CD4-positive, alpha-beta T cell treated with Interleukin-1 beta for 1 hour (primary cell): ENCODE measurements at regions not wholly inside any gene's neighbourhood (a gene's known extent, or its start where the extent isn't known, plus 50 kb on each side); places are given as distances from the start of the nearest gene placed in this dataset.
"Not testable (repeated sequence)": the region's sequence is repeated elsewhere in the genome, so short reads cannot be mapped to it uniquely, and the experiment has no call there.

Source experiments
- DNase-seq, 2 donors: peaks; one replicate each; pipeline ENCODE4 v3.0.0-alpha.2; 2020 to 2022

DNA sequence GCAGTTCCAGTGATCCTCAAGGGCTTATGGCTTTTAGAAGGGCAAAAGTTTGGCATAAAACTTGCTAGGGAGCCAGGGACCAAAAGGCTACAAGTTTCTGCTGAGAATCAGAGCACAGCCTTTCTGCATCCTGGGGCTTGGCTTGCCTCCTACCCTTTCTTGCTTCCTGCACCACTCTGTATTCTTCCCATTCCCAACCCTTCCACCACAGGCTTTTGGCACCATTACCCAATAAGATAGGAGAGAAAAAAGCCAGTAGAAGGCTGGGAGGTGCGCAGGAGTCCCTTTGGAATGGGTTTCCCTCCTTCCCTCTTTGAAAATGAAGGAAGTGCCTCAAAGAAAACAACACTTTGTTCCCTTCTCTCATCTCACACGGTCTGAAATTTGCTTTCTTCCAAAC, 268.6 kb downstream of the PDCD6IP start:
- DNase-seq, result no peak

DNA sequence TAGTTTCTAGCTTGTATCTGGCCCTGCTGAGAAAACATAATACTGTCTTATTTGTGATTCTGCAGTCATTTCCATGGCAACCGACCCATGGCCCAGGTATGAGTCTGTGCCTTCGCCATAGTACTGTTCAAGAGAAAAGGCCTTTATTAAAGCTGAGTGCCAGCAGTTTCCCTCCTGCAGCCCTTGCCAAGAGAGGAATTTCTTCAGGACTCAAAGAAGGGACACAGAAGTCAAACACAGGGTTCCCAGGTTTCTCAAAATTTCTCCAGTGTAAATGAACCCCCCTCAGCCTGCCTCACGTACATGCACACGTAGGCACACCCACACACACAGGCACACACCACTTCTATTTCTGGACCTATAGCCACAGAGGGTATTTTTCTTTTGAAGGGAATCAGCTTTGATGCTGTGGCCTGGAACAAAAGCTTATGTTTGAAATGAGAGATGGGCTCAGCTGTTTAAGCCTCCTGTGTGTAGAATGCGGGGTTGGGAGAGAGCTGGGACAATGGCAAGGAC, 269.2 kb downstream of the PDCD6IP start:
- DNase-seq, result no peak

DNA sequence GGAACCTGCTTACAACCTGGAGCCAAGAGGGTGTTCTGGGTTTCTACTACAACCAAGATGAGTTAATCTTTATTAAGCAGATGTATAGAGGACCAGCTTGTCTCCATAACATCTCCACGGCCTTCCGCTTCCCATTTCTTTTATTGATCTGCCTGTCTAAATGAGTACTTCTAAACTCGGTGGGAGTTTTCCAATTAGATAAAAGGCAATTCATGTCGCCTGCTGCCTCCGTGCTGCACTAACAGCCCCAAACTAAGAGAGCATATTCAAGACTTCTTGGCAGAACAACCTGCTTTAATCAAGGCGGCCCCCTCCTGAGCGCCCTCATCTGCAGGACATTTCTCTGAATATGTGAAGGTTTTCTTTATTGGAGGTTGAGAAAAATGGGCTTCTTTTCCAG, 270.1 kb downstream of the PDCD6IP start:
- DNase-seq, result no peak

DNA sequence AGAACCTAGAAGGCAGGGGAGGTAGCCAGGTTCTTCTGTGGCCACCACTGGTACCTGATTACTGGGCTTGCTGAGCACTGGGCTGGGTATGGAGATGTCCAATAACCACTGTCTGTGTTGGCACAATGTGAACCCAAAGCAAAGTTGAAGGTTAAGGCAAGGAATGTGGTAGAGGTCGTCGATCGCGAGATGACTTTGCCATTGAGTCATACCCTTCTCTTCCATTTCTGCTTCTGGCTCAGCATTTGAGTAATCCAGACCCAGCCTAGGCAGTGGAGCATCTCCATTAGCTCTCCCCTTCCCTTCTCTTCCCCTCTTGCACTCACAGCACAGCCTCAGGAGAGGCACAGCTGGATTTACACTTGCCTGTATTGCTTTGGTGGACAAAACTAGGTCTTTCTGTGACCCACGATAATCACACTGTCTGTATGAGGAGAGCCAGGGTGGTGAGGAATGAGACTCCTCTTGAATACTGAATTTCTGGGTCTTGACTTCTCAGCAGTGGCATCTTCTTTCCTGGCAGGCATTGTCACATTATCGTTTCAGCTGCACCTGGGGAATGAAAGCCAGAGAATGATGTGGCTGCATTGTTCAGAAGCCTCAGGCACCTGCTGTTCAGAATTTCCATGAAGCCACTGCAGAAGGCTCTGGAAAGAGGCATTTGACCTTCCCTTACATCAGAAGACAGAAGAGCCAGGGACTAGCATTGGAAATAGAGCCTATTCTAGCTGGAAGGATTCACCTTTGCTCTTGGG, 272.6 kb downstream of the PDCD6IP start:
- DNase-seq, result no peak

DNA sequence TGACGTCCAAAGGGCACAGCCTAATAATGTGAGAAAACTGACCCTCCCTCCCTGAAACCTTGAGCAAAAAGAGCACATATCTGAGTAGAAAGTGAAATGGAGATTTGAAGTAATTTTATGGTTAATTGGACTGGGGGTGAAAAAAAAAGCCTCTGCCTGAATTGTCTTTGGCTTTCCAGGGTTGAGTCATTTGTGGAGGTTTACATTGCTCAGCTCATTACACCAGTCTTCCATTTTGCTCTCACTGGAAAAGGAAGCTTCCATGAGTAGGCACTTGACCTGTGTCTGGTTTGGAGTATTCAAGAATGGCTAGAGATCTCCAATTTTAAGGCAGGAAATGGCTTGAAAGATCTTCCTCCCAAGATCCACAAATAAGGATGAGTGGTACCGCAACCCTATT, 273.9 kb downstream of the PDCD6IP start:
- DNase-seq, result no peak

DNA sequence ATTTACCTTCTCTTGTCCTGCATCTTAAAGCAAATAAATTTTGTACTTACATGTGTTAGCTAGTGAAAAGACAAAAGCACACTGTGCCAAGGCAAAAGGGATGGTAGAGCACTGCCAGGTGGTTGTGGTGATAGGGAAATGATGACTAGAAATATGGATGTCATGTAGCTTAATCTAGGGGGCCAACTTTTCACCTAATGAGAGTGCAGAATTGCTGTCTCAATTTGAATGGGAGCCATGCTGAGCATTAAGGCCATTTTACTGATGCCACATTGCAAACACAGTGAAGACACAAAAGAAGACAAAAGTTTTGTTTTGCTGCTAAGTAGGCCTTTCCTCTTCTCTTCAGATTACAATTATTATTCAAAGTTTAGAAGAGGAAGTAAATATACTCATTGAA, 274.7 kb downstream of the PDCD6IP start:
- no peak for DNase-seq

DNA sequence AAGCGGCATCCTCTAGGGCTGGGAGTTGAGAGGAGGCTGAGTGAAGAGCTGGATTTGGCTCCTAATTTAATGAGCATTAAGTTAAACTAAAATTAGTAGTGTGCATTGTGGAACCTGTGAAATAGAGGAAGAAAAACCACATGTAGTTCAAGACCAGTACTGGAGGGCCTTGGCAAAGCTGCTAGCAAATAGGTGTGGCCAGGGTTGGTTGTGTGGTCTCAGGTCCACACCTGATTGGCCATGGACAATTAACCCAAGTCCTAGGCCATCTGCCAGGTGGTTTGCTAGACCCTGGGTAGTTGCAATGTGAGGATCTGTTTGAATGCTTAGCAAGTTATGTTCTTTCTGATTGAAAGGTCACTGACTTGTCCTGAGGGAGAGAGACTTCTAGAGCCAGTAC, 275.5 kb downstream of the PDCD6IP start:
- no peak for DNase-seq

DNA sequence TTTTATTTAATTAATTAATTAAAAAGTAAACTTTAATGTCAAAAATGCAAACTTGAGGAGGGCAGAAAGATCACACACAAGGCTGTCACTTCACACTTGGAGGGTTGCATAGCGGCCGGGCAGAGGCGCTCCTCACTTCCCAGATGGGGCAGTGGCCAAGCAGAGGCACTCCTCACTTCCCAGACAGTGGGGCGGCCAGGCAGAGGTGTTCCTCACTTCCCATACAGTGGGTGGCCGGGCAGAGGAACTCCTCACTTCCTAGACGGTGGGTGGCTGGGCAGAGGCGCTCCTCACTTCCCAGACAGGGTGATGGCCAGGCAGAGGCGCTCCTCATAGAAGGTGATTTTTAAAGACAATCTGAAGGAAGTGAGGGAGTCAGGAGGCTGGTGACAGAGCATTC, 277.5 kb downstream of the PDCD6IP start:
- no peak for DNase-seq

DNA sequence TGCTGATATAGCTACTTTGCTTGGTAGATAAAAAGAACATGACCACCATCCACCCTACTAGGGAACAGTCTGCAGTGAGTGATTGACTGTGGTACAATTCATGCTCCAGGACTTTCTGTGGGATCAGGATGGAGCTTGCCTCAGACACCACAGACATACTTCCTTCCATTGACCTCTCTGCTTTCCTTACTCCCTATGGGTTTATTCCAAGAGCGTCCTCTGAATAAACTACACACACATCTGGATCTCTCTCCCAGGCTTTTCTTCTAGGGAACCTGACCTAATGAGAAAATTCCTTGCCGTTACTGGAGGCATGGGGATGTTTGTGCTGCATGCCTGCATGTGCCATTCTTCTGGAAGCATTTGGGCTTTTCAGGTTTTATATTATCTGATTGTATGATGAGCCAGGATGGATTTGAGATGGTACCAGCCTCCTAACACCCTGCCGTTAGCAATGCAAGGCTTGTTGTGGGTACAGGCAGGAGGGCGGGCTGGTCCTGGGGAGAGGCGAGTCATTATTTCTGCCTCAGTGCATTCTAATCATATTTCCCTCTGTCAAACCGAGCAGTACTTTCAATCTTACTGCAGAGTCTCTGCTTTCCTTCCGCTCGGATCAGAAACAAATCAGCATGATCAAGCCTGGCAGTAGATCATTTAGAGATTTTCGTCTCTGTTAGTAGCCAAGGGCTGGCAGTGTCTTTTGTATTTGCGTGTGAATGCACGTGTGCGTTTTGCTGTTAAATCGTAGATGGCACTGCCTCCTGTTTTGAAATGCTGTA, 279.2 kb downstream of the PDCD6IP start:
- DNase-seq, result no peak

DNA sequence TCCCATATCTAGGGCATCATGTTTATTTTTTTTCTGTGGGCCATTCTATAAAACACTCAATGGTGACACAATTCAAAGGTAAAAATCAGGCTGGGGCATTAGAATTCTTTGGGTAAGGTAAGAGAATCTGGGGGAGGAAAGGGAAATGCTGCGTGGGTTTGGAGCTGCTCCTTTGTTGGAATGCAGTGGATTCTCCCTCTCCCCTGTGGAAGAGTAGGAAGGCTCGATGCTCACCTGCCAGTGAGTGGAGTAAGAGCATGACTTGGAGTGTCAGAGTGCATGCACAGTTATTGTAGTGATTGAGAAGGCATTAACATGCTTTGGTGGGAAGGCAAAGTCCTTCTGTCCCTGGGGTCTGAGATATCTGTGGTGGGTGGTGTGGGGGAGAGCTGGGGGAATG, 280.0 kb downstream of the PDCD6IP start:
- no peak for DNase-seq

DNA sequence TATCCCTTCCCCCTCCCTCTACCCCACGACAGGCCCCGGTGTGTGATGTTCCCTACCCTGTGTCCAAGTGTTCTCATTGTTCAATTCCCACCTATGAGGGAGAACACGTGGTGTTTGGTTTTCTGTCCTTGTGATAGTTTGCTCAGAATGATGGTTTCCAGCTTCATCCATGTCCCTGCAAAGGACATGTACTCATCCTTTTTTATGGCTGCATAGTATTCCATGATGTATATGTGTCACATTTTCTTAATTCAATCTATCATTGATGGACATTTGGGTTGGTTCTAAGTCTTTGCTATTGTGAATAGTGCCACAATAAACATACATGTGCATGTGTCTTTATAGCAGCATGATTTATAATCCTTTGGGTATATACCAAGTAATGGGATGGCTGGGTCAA, 281.4 kb downstream of the PDCD6IP start:
- DNase-seq, result not testable (repeated sequence)

DNA sequence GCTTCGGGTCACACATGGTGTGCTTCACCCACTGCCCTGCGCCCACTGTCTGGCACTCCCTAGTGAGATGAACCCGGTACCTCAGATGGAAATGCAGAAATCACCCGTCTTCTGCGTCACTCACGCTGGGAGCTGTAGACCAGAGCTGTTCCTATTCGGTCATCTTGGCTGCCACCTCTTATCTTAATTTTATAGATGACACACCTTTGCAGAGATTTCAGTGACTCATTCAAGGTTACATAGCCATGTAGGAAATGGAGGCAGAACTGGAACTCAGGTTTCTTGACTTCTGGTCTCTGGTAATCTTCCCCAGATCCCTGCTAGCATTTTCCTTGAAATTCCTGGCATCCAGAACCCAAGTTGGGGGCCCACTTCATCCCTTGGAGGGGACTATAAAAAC, 291.9 kb downstream of the PDCD6IP start:
- DNase-seq, result not testable (repeated sequence)

DNA sequence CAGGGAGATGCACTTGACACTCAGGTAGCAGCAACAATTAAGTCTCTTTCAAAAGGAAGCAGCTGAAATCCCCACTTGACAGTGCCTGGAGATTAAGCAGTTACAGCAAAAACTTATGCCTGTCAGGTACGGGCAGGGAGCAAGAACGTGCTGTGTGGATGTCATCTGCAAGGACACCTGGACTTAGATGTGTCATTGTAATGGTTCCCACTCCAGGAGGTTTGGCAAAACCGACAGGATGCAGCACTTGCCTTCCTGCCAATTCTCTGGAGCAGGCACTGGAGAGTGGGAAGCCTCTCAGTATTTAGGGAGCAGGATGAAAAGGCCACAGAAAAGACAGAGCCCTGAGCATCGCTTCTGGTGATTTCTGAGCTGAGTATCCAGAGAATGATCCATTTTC, 292.4 kb downstream of the PDCD6IP start:
- no peak for DNase-seq

DNA sequence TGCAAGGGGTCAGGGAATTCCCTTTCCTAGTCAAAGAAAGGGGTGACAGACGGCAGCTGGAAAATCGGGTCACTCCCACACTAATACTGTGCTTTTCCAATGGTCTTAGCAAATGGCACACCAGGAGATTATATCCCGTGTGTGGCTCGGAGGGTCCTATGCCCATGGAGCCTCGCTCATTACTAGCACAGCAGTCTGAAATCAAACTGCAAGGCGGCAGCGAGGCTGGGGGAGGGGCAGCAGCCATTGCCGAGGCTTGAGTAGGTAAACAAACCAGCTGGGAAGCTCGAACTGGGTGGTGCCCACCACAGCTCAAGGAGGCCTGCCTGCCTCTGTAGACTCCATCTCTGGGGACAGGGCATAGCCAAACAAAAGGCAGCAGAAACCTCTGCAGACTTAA, 295.9 kb downstream of the PDCD6IP start:
- not testable (repeated sequence) for DNase-seq

DNA sequence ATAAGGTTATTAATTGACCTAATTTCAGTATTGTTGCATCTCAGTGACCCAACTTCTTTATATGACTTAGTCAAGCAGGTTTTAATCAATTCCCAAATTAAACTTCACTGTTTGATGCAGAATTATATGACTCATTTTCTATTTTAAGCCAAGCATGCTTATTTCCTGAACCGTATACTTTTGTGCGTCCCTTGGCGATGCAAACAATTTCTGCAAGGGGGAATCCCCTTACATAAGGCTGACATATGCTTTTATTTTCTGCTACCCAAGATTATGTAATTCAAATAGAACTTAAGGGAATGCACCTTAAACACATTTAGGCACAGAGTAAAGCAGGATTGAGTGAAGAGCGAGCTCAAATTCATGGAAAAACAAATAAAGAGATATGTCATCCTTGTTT, 303.9 kb downstream of the PDCD6IP start:
- DNase-seq, result no peak

DNA sequence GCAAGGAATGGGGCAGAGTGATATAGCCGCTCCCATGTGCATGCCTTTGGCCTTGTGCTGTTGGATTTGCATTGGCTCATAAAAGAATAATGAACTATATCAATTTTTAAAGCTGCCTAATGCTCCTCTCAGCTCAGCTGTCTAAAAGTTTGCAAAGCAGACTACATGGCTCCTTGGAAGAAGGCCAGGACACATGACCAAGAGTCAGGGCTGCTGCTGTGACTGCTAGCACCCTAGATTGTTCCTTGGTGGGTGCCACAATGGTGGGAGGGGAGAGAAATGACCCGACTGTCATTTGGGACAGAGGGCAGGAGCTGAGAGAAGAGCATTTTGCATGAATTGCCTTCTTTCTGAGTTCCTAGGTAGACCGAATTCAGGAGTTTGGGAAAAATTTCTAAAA, 307.9 kb downstream of the PDCD6IP start:
- DNase-seq, result no peak

DNA sequence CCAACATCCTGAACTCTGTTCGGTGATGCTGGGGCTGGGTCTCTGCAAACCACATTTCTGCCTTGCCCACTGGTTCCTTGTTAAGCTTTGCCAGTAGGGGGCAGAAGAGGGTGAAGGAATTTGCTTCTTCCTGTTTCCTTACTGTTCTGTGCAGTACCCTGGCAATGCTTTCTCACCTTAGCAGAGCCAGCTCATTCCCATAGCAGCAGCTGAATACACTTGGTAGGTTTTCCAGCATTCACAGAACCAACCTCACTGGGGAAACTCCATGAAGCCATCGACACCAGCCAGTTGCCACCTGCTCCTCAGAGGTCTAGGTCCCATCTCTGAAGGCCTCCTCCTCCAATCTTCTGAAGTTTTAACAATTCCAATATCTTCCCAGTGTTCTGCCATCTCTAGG, 308.4 kb downstream of the PDCD6IP start:
- no peak for DNase-seq

DNA sequence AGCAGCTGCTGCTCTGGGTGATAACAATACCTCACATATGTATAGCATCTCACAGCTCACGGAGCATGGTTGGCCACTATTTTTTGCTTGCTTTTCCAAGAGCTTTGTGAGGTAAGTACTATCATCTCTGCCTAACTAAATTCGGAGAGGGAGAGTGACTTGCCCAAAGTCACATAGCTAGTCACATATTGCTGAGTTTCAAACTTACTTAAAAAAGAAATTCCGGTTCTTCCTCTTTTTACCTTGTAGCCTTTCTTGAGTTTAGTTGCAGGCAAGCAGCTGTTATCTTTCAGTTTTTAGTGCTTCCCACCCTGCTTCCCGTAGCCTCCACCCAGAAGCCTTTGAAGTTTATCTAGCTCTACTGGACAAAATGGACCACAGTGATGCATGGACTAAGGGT, 309.2 kb downstream of the PDCD6IP start:
- no peak for DNase-seq

DNA sequence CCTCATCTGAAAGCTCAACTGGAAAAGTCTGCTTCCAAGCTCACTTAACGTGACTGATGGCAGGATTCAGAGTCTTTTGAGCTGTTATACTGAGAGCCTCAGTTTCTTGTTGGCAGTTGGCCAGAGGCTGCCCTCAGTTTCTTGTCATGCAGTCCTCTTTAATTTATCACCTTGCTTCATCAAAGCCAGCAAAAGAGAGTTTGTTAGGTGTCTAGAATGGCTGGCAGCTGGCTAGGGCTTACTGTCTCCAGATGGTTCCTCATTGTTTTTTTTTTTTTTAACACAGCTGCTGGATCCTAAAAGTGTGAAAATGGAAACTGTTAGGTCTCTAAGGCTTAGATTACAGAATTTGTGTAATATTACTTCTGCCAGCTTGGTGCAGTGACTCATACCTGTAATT, 310.6 kb downstream of the PDCD6IP start:
- DNase-seq, result no peak

DNA sequence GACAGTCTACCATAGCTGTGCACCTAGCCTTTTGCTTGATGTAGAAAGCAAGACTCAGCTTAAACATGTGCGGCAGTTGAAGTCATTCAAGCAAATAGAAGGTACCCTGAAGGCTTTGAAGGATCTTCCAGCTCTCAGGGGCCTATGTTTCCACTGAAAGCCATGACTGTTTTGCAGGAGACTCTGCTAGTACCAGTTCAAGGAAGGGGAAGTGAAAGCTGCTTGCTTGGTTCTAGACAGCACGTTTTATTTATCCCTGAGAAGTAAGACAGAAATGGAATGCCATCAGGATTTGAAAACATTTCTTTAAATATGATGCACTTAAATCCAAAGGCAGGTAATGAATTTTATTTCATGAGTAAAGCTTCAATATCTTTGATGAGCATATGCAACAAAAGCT, 311.4 kb downstream of the PDCD6IP start:
- DNase-seq, result no peak

DNA sequence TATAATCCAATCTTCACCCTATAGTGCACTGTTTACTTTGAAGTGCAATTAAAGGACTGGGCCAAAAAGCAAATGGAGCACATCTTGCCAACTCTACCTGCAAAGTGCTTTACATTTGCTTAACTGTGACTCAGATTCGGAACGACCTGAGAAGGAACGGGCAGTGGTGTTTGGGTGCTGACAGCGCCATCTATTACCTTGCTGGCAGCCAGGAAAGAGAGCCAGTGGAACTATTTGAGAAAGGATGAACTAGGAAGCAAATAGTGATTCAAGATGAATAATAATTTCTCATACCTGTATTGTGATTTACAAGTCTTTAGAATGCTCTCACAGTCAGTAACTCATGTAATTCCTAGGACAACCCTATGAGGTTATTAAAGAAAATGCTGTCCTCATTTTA, 312.9 kb downstream of the PDCD6IP start:
- DNase-seq, result no peak

DNA sequence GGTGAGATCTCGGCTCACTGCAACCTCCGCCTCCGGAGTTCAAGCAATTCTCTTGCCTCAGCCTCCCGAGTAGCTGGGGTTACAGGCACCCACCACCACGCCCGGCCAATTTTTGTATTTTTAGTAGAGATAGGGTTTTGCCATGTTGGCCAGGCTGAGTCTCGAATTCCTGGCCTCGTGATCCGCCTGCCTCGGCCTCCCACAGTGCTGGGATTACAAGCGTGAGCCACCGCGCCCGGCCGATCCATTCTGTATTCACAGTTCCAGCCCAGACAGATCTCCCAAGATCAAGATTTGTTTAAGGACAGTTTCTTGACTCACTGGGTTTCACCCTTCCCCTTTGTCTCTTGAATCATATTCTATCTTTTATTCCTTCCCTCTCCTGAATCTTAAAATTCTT, 313.8 kb downstream of the PDCD6IP start:
- DNase-seq, result not testable (repeated sequence)

DNA sequence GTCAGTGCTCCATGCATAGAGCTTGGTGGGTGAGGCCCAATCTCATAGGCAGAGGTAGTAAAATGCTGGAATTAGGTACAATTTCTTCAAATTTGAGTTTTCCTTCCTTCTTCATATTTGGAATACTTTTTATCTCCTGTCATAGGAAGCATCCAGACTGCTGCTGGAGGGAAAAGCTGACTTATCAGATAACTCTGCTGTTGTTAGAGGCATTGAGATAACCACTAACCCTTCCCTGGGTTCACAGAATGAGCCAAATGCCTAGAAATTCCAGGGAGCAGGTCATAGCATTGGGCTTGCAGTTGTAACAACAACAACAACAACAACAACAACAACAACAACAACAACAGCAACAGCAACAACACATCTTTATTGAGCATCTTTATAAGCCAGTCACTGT, 332.7 kb downstream of the PDCD6IP start:
- DNase-seq, result no peak

DNA sequence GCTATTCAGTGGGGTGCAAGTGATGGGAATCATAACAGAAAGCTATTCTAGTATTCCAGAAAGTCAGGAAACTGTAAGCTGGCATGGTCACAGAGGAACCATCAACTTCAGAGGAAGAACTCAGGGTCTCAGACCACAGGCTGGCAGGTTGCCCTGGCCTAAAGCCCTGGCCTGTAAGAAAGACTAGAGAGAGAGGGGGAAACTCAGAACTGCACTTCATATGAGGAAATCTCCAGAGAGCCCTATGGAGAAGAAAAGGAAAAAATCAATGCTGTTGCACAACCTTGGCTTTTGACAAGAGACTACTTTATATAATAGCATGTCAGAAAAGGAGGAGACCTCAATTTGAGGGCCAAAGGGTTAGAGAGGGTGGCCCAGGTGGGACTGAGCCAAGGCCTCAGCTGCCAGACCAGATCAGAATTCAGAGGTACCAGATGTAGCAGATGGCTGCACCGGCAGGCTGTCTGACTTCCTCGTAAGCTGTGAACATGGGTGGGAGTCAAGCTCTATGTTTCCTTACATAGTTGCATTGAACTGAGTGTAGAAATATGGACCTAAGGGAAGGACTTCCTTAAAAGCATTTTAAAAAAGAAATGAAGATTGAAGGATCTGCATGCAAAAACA, 333.8 kb downstream of the PDCD6IP start:
- no peak for DNase-seq
